Non-pigmented ciliary epithelial cell (primary cell): ENCODE measurements at regions not wholly inside any gene's neighbourhood (a gene's known extent, or its start where the extent isn't known, plus 50 kb on each side); places are given as distances from the start of the nearest gene placed in this dataset.

Experiments
- DNase-seq: peaks from one replicate; pipeline ENCODE4 v3.0.0-alpha.2; 2010; ENCODE audit warnings: low read depth

DNA sequence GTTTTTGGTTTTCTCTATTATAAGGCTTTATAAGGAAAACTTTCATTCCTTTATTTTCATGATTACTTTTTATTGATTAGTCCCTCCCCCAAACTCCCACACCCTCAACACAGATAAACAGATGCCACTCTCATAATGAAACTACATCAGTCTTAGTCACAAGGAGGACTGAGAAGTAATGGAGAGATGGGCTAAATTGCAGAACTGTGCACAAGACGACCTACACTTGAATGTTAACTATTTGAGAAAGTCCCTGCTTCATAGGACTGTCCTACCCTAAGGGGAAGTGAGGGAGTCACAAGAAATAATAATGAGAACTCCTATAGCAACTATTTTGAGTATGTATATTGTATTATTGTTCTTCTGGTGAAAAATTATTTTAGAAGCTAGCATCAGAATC lies 360.8 kb downstream of the RBM43 start:
- no peak for DNase-seq

DNA sequence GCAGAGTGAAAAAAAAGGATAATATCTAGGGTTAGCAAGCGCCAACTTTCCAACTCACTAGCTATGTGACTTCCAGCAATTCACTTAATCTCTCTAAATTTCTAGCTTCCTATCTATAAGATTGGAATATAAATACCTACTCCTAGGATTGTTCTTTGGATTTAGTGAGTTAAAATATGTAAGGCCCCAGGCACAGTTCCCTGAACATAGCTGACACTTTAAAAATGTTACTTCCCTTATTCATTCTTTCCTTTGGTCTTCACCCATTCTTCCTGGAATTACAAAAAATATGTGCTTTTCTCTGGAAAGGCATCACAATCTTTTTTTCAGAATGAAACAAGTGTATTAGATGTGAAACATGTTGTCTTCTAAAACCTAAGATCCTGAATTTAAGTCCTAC lies 365.7 kb downstream of the RBM43 start:
- no peak for DNase-seq

DNA sequence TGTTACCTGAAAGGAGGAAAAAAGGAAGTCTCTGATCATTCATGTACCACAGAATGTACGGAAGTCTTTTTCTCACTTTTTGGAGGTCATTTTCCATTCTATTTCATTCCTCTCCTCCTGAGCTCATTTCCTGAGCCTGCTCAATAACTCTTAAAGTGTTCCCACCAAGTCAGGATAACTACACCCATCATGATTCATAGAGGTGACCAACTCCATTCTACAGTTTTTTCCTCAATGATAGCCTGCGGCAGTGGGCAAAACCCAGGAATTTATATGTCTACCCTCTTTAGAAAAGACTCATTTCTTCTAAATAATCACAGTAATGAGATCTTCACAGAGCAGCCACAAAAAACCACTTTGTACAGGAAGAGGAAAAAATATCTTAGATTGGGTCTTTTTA lies 372.5 kb downstream of the RBM43 start:
- DNase-seq: no peak

DNA sequence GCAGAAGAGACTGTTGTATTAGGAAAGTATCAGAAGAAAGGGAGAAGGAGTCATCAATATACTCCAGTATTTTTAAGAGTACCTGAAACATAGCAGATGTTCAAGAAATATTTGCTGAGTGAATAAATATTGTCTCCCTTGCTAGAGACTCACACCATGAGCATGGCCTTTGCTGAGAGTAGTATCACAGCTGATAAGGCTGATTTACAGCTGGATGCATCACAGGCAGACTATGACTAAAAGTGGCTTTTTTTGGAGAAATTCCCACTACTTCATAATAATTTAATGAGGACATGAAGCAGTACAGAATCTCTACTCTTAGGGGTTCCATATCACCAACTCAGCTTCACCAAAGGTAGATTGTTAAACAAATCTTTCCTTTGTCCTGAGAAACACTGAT lies 373.3 kb downstream of the RBM43 start:
- DNase-seq: no peak

DNA sequence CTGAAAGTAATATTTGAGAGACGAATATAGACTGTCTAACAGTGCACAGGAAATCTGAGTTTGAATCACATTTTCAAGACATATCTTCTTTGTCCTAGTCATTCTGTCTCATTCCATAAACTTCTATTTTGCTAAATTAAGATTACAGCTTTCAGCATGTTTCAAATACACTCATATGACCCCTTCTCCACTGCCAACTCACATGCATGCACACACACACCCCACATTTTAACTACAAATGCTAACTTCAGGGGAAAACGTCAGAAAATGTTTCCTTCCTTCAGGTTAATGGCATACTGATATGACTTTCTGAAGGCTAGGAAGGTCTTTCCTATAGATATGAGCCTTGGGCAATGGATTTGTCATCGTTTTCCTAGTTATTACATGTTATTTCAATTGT lies 373.7 kb downstream of the RBM43 start:
- no peak for DNase-seq

DNA sequence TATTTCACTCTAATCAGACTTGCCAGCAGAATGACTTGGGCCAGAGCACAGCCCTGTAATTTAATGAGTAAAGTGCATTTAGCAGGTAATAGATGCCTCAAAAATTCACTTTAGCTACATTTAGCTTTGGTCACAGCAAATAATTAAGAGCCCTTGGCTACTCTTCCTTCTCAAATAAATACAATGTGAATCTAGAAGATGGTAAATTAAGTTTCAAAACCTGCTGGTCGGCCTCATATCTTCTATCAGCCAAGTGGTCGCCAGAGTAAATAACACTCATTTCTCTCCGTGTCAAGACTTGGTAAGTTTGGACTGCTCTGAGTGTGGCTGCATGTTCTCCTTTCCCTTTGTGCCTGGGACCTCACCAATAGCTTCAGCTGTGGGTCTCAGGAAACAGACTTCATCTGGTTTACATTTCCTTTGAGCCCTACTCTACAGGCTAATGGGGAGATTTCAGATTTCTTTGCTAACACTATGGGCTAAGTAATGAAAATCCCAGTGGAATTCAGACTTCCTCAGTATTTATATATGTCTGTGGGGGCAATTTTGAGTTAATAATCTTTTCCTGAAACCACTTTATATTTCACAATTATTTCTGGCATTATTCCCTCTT lies 375.8 kb downstream of the RBM43 start:
- no peak for DNase-seq

DNA sequence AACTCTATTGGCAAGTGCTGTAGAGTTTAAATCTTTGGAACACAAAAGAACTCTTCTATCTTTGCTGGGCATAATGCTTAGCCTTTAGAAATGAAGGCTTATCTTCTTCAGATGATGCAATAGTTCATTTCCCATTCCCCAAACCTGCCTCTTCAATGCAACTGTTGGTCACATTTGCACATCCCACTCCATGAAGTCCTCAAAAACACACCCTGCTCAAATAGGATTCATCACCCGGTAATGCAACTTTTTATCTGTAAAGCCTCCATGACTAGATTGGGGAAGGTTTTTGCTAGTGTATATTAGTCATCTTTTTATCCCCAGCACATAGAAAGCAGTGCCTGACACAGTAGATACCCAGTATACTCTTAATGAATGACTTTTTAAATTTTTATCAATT lies 376.4 kb downstream of the RBM43 start:
- no peak for DNase-seq

DNA sequence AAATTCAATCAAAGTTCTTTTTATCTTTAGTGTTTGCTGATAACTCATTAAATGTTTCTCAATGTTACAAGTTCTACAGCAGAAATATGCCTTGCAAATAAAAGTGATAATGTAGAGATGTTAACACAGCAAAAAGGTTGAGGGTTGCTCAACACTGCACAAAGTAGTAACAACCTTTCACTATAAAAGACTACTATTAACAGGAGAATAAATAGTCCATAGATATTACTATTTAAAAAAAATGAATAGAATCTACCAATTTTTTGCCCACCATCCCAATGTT lies 378.1 kb downstream of the RBM43 start:
- DNase-seq: no peak

DNA sequence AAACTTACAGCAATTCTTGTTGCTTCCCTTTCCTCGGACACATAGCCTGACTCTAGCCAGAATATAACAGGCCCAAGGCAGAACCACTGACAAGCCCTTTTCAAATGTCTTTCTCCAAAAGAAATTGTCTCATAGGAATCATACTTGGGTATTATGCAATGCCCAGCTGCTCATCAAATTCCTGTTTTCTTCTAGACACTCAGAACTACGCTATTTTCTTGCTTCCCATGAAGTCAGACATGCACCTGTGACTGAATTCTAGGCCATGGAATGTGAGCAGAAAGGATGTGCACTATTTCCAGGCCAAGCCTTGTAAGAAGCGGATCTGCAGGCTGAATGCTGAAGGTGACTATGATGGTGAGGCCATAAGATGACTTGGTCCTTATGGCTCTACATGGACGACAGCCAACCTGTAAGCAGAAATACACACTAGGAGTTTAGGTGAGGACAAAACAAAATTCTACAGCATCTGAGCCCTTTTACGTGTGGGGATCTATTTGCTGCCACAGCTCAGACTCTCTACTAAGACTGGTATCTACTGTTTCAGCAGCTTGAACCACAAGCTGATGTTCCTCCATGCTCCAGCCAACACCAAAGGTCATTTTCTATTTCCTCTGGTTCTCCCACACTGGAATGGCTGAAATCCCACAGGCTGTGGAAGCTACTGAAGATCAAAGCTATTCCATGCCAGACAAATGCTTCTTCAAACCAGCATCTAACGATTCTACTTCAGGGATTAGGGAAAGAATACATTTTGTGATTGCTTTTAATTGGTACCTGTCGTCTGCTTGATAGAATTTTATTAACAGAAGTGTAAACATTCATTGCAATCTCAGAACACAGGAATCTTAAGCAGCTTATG lies 378.7 kb downstream of the RBM43 start:
- DNase-seq: no peak

DNA sequence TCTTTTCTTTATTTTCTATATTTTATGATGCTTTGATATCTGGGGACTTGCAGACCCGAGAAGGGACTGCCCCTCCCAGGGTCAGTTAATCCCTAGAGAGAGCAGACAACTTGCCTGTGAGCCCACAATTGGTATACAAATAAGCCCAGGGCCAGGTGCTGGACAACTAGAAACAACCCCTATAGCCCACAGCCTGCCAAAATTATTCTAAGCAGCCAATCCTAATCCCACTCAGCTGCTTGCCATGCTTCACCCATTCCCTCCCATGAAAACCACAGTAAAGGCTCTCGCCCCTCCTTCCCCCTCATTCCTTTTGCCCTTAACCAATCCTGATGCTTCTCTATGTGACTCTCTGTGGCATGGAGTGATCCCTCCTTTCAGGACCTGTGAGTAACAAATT lies 380.7 kb downstream of the RBM43 start:
- DNase-seq: no peak

DNA sequence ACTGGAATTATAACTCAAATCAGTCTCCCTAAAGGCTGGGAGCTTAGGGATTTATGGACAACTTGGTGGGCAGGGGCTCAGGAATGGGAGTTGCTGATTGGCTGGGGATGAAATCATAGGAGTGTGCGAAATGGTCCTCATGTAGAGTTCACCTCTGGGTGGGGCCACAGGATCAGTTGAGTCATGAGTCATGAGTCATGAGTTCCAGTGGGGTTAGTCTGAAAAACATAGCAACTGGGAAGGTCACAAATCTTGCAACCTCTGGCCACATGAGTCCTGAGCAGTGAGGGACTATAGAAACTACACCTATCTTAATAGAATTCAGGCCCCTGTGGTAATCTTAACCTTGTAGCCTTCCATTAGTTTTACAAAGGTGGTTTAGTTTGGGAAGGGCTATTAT lies 383.3 kb downstream of the RBM43 start:
- DNase-seq: no peak

DNA sequence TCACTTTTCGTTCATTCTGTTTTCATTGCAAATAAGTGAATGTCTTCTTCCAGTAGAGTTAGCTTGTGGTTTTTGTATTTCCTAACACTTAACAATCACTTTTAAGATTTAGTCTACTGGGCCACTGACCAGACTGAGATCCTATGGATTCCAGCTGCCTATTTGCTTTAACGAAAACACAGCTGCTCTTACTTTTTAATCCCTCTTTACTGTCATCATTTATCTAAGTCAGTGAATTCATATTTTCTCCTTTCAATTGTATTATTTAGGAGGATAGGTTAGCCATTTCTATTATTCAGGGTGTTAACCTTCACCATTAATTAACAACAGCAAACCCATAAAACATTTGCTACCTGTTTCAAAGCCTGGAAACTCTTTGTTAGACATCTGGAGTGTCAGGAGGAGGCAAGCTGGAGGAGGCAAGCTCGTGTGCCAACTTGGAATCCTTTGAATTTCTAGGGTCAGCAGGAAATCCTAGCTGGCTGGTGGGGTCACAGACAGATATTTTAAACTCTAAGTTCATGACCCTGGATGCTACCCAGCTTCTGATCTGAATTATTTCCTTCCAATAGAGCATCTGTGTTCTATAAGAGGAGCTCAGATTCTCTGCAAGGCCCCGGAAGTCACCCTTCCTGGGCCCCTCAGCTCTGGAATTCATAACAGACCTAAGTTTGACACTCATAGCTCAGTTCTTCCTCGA lies 385.3 kb downstream of the RBM43 start:
- peak; percentile 51 for DNase-seq

DNA sequence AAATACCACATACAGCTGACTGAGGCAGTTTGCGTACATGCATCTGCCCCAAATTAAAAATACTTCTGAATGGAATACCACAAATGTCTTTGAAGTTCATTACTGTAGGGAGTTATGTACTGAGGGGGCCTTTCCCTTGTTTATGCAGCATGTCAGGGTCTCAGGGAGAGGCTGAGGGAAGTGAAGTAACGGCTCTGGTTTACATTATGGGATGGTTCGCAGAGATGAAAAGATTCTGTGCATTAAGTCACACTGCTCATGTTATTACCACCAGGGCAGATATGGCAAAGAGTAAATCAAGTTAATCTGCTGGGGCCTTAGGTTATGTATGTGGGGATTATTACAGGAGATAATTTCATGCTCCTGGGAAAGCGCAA lies 385.9 kb upstream of the RND3 start:
- no peak for DNase-seq

DNA sequence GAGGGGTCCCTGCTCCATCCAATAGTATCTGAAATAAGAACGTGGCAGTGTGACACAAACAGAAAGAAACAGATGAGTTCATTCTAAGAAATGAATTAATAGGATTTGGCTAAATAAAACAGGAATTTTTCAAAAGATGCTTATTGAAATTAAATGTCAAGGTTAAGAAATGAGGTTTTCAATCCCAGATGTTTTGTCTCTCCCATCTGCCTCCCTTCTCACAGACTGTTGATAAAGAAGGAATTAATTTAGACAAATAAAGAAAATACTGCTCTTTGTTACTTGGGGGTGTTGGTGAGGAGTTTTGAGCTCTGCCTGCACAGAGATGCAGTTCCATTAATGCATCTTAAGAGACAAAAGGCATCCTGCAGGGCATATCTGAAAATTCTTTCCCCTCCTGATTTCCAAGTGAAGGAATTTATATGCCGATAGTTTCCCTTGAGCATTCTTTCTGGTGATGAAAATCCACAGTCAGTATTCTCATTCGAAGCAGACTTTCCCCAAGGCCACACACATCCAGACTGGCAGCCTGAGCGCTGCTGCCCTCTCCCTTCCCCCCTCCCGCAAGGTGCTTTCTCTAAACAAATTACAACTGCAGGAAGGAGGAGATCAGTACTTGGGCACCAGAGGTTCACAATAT lies 385.4 kb upstream of the RND3 start:
- DNase-seq: no peak

DNA sequence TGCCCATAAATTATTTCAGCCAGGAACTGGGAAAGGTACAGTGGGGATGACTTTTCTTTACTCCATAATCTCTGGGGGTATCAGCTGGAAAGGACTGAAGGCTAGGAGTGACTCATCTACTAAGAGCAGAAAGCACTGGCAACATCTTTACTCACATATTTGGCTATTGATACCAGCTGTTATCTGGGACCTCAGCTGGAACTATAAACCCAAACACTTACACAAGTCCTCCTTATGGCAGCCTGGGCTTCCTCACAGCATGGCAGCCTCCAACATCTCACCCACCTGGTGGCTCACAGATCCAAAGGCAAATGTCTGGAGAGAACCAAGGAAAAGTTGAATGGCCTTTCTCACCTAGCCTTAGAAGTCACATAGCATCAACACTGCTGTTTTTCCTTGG lies 379.0 kb upstream of the RND3 start:
- peak; percentile 24 for DNase-seq

DNA sequence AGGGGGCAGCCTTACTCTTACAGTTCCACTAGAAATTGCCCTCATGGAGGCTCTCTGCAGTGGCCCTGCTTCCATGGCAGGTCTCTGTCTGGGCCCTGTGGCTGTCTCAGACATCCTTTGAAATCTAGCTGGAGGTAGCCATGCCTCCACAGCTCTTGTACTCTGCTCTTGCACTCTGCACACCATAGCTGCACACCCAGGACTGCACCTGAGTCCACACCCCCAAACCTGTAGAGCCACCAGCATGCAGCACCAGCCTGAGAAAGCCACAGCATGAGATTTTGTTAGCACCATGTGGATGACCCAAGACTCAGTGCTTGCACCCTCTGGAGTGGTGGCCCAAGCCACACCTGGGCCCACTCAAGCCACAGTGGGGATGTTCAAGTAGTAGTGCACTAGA lies 376.2 kb upstream of the RND3 start:
- DNase-seq: no peak

DNA sequence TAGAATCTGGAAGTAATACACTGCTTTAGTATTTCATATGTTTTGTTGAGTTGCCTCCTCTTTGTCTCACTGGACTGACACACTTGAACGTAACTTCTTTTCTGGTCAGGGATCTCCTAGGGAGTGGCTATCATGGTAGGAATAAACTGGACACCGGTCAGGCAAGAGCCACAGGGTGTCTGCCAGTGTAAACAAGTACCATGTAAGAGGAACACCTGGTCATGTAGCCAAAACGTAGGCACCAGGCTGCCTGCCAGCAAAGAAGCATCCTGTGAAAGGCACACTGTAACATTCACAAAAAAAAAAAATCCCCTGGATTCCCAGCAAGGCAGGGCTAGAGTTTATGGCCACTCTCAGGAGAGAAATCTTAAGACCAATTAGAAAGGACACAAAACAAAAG lies 372.8 kb upstream of the RND3 start:
- no peak for DNase-seq

DNA sequence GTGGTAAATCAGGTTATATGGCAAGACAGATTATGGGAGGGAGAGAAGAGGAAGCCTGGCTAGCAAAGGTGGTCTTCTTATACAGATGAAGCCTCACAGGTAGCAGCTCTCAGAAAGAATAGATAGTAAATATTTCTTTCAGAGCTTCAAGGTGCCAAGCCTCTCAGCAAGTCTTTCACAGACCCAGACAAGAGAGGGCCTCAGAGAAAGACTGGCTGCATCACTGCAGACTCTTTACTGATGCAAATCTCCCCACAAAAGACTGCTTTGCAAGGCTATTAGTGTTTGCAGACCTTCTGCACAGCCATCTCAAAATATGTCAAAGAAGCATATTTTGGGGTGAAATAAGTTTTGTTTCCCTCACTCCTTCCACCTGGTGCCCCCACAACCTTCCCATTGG lies 372.4 kb upstream of the RND3 start:
- no peak for DNase-seq

DNA sequence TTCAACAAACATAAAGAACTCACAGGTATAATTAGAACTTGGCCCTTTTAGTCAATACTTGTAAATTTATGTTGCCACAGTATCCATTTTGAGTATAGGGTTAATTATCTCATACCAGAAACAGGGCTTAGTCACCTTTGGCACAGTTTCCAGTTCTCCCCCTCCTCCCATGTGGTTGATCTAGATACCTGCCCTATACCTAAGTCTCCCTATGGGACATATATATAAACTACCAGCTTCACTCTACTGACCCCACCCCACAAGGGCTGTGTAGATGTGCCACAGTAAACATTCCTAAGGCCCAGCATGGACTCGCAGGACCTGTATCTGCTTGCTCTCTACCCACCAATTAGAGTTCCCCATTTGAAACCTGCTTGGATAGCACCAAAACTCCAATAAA lies 371.7 kb upstream of the RND3 start:
- DNase-seq: no peak

DNA sequence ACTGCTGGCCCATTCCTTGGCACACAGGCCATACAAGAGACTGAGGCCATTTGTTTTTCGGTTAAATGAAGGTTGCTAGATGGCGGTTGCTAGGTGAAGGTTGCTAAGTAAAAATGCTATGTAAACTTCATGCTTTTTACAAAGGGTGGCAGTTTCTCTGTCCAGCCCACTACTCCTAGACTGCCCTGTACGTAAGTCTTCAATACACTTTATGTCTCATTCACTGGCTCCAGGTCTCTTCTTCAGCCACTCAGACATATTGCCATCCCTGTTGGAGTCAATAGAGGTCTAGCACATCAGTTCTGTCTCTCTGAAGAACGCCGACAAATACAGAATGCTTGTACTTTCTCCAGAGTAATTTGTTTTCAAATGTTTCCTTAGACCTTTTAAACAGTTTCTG lies 370.9 kb upstream of the RND3 start:
- DNase-seq: no peak

DNA sequence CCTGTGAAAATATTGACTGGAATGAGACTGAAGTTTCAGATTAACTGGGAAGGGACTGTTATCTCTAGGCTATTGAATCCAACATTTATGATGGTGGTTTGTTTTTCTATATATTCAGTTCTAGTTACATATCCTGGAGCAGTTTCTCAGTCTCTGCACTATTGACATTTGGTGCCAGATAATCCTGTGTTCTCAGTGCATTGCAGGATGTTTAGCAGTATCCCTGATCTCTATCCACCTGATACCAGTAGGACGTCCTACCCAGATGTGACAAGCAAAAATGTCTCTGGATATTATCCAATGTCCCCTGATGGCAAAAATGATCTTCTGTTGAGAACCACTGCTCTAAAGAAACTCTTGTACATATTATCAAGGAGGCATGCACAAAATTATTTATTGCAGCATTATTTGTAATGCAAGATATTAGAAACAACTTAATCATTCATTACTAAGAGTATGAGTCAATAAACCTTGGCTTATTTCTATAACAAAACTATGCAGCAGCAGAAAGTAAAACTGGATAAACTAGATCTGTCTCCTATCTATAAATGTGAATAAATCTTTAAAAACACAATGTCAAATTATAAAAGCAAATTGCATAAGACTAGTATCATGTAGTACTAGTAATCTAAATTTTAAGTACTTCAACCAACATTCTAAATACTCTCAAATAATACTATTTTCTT lies 369.3 kb upstream of the RND3 start:
- DNase-seq: no peak

DNA sequence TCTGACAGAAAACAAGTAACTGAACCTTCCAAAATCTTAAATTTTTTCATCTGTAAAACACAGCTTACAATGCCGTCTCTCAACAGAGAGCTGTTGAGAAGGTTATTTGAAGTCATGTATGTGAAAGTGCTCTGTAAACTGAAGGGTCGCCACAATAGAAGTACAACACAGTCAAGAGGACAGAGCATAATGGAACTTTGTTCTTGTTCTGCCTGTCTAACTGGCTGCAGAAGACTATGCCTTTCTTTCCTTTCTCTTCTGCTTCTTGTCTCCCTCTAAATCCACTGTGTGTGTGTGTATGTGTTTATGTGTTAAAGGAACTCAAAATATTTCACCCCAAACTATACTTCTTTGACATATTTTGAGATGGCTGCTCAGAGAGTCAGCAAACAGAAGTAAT lies 365.8 kb upstream of the RND3 start:
- DNase-seq: no peak

DNA sequence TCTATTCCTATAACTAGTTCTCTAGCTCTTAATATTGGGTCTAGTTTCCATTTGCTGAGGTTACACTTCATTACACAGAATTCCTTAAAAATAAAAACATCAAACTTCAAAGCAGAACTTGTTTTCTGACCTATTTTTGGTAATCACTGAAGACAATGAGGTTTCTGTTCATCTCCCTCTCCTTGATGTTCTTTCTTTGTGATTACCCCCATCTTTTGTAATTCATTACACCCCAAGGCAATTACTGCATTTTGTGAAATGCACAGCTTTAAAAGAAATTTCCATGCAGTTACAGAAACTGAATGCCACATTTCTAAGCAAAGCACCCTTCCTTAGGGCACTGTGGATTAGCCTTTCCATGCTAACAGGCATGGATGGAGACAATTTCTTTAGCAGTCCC lies 363.2 kb upstream of the RND3 start:
- no peak for DNase-seq
